ENCODE measurements at regions not wholly inside any gene's neighbourhood (a gene's known extent, or its start where the extent isn't known, plus 50 kb on each side); places are given as distances from the start of the nearest gene placed in this dataset.

GRCh38 chr4:164288578-164288977 is 465.4 kb upstream of the SMIM31 start:
- no peak for TF ChIP-seq POLR2A (IDR thresholded peaks at IDR 0.05; ENCODE audit: extremely low read depth, insufficient read length)
- no peak for TF ChIP-seq MAX (IDR thresholded peaks at IDR 0.05; ENCODE audit: low read depth, low read length)
- TF ChIP-seq MYC (IDR thresholded peaks at IDR 0.05; ENCODE audit: low read depth, low read length) = no peak
- TF ChIP-seq, protein P1, sequence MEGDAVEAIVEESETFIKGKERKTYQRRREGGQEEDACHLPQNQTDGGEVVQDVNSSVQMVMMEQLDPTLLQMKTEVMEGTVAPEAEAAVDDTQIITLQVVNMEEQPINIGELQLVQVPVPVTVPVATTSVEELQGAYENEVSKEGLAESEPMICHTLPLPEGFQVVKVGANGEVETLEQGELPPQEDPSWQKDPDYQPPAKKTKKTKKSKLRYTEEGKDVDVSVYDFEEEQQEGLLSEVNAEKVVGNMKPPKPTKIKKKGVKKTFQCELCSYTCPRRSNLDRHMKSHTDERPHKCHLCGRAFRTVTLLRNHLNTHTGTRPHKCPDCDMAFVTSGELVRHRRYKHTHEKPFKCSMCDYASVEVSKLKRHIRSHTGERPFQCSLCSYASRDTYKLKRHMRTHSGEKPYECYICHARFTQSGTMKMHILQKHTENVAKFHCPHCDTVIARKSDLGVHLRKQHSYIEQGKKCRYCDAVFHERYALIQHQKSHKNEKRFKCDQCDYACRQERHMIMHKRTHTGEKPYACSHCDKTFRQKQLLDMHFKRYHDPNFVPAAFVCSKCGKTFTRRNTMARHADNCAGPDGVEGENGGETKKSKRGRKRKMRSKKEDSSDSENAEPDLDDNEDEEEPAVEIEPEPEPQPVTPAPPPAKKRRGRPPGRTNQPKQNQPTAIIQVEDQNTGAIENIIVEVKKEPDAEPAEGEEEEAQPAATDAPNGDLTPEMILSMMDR (IDR thresholded peaks at IDR 0.05; ENCODE audit: low read depth, low read length) = no peak
- no peak for DNase-seq (ENCODE audit: low read depth)
- no peak overlapping the region for H3K4me3 ChIP-seq (ENCODE audit: low read depth, low read length)

- TF ChIP-seq, protein P1 (IDR thresholded peaks at IDR 0.05; ENCODE audit: low read depth, low read length) = no peak
- TF ChIP-seq MYC (IDR thresholded peaks at IDR 0.05; ENCODE audit: low read depth, low read length) (no peak), POLR2A (IDR thresholded peaks at IDR 0.05; ENCODE audit: extremely low read depth, insufficient read length) (no peak), MAX (IDR thresholded peaks at IDR 0.05; ENCODE audit: low read depth, low read length) (no peak)
- no peak overlapping the region for H3K4me3 ChIP-seq (ENCODE audit: low read depth, low read length)
- no peak for DNase-seq (ENCODE audit: low read depth)
These were observed 460.7 kb upstream of the SMIM31 start for GRCh38 chr4:164293203-164293602.

GRCh38 chr4:164293743-164294142 is 460.2 kb upstream of the SMIM31 start:
- no peak overlapping the region for H3K4me3 ChIP-seq (ENCODE audit: low read depth, low read length)
- TF ChIP-seq, protein P1 (IDR thresholded peaks at IDR 0.05; ENCODE audit: low read depth, low read length) = no peak
- TF ChIP-seq MYC (IDR thresholded peaks at IDR 0.05; ENCODE audit: low read depth, low read length) = no peak
- TF ChIP-seq MAX (IDR thresholded peaks at IDR 0.05; ENCODE audit: low read depth, low read length) = no peak
- no peak for TF ChIP-seq POLR2A (IDR thresholded peaks at IDR 0.05; ENCODE audit: extremely low read depth, insufficient read length)
- no peak for DNase-seq (ENCODE audit: low read depth)

GRCh38 chr4:164301430-164301829 is 452.5 kb upstream of the SMIM31 start:
- DNase-seq (ENCODE audit: low read depth) = no peak
- no peak overlapping the region for H3K4me3 ChIP-seq (ENCODE audit: low read depth, low read length)
- TF ChIP-seq MYC (IDR thresholded peaks at IDR 0.05; ENCODE audit: low read depth, low read length) = no peak
- no peak for TF ChIP-seq POLR2A (IDR thresholded peaks at IDR 0.05; ENCODE audit: extremely low read depth, insufficient read length)
- TF ChIP-seq, protein P1 (IDR thresholded peaks at IDR 0.05; ENCODE audit: low read depth, low read length) = no peak
- no peak for TF ChIP-seq MAX (IDR thresholded peaks at IDR 0.05; ENCODE audit: low read depth, low read length)

DNA sequence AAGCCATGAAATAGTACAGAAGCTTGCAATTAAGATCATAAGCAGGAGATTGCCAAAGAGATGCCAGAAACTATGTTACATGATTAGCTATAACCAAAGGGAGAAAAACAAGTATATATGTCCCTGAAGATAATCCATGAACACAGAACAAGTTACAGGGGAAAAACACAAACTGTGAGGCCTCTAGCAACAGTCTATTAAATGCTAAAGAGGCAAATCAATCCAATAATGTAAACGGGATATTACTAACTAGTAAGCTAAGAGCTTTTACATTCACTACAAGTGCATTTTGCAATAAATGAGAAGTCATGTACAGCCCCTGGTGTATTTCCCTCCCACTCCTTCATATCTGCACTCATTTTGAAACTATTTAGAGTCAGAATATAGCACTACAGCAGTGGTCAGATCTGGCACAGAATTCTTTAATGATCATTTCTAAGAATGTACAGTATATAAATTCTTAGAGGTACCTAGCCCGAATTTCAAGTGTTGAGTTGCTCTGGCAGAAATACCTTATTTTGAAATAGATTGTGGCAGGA is 449.8 kb upstream of the SMIM31 start:
- TF ChIP-seq POLR2A (IDR thresholded peaks at IDR 0.05; ENCODE audit: extremely low read depth, insufficient read length) = no peak
- TF ChIP-seq MAX (IDR thresholded peaks at IDR 0.05; ENCODE audit: low read depth, low read length) = no peak
- TF ChIP-seq, protein P1 (IDR thresholded peaks at IDR 0.05; ENCODE audit: low read depth, low read length) = no peak
- no peak for TF ChIP-seq MYC (IDR thresholded peaks at IDR 0.05; ENCODE audit: low read depth, low read length)
- H3K4me3 ChIP-seq (ENCODE audit: low read depth, low read length) = no peak overlapping the region
- DNase-seq (ENCODE audit: low read depth) = no peak

All from NB4 (cell line).